NB4 (cell line): ENCODE measurements at regions not wholly inside any gene's neighbourhood (a gene's known extent, or its start where the extent isn't known, plus 50 kb on each side); places are given as distances from the start of the nearest gene placed in this dataset.

Source experiments
- POLR2A ChIP-seq: IDR thresholded peaks from 2 replicates; pipeline ENCODE4 v1.6.1; 2011; ENCODE audit warnings: mild to moderate bottlenecking; ENCODE audit not compliant: insufficient read length; ENCODE audit errors: extremely low read depth
- TF ChIP-seq, protein P1 (sequence below): IDR thresholded peaks from one replicate; pipeline ENCODE4 v1.5.1; 2012; ENCODE audit warnings: low read depth, low read length

DNA sequence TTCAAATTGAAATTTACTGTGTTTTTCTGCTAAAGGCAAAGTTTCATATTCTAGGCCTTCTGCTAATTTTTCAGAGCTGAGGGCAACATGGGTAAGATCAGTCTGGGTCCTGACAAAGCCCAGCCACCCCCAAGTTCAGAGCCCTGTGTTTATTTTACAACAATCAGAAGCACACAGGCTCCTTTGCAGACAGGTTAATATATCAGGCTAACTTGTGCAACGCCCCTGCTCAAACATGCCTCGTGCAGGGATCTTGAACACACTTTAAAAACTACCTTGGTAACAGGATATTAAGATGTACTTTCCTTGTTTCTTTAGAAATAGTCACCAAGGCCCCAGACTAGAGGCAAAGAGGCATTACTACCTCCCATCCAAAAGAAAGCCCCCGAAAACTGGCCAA, 64.0 kb downstream of the POLR2M start:
- TF ChIP-seq, protein P1, sequence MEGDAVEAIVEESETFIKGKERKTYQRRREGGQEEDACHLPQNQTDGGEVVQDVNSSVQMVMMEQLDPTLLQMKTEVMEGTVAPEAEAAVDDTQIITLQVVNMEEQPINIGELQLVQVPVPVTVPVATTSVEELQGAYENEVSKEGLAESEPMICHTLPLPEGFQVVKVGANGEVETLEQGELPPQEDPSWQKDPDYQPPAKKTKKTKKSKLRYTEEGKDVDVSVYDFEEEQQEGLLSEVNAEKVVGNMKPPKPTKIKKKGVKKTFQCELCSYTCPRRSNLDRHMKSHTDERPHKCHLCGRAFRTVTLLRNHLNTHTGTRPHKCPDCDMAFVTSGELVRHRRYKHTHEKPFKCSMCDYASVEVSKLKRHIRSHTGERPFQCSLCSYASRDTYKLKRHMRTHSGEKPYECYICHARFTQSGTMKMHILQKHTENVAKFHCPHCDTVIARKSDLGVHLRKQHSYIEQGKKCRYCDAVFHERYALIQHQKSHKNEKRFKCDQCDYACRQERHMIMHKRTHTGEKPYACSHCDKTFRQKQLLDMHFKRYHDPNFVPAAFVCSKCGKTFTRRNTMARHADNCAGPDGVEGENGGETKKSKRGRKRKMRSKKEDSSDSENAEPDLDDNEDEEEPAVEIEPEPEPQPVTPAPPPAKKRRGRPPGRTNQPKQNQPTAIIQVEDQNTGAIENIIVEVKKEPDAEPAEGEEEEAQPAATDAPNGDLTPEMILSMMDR: no peak
- TF ChIP-seq POLR2A: no peak
